ENCODE measurements at regions not wholly inside any gene's neighbourhood (a gene's known extent, or its start where the extent isn't known, plus 50 kb on each side); places are given as distances from the start of the nearest gene placed in this dataset.
A peak's percentile ranks its signal among the peaks of the same experiment; 100 is the strongest.

GRCh38 chrX:25523574-25524540 is 508.1 kb upstream of the ARX start:
- no peak overlapping the region for H3K4me2 ChIP-seq (ENCODE audit: low read length)
- no TSS peak for BruUV-seq (replicated peaks)
- POLR2A ChIA-PET: interaction anchor here (0.7 kb wide), 1 partner anchor 81 kb away, joined by 3 read pairs; no protein-coding TSS in a partner anchor

GRCh38 chrX:25527156-25527555 is 511.4 kb upstream of the ARX start:
- TF ChIP-seq EZH2phosphoT487 (IDR thresholded peaks at IDR 0.05; ENCODE audit: borderline replicate concordance, low read depth, low read length) (no peak), CTCF (conservative IDR thresholded peaks at IDR 0.05; ENCODE audit: low read length) (no peak)
- no peak overlapping the region for H2AFZ ChIP-seq (ENCODE audit: low read length)
- ChIA-PET CTCF (ENCODE audit: unreplicated experiment) (no interaction called here), POLR2A (no interaction called here)
- no peak for DNase-seq (ENCODE audit: low spot score)
- H3K79me2 ChIP-seq (ENCODE audit: insufficient read depth, low read depth, low read length): no peaks in the 10 kb centered on the region
- no TSS peak for BruUV-seq (replicated peaks)
- H3K4me1 ChIP-seq (ENCODE audit: insufficient read depth, low read length, poor library complexity, severe bottlenecking): no peaks in the 10 kb centered on the region
- no peaks in the 10 kb centered on the region for H4K20me1 ChIP-seq (ENCODE audit: insufficient read depth, low read length)
- no peak overlapping the region for H3K27ac ChIP-seq (ENCODE audit: low read depth, low read length, poor library complexity, severe bottlenecking)
- no peak overlapping the region for H3K4me3 ChIP-seq (ENCODE audit: low read depth, low read length, poor library complexity, severe bottlenecking)
- no peak overlapping the region for H3K4me2 ChIP-seq (ENCODE audit: low read length)
- no peaks in the 10 kb centered on the region for H3K9me2 ChIP-seq (ENCODE audit: insufficient read depth, low read length)
- intact Hi-C loops (cut with micrococcal nuclease; ENCODE audit: unreplicated experiment): no loop called here
- H3K36me3 ChIP-seq (ENCODE audit: insufficient read depth, low read length): no peaks in the 10 kb centered on the region
- no peaks in the 10 kb centered on the region for H3K9me3 ChIP-seq (ENCODE audit: low read length)

More at GRCh38 chrX:25523574-25524540, 508.1 kb upstream of the ARX start:
- Histone ChIP-seq H2AFZ (ENCODE audit: low read length) (no peak overlapping the region), H3K9me2 (ENCODE audit: insufficient read depth, low read length) (no peaks in the 10 kb centered on the region), H3K4me3 (ENCODE audit: low read depth, low read length, poor library complexity, severe bottlenecking) (no peak overlapping the region), H3K4me1 (ENCODE audit: insufficient read depth, low read length, poor library complexity, severe bottlenecking) (no peaks in the 10 kb centered on the region), H4K20me1 (ENCODE audit: insufficient read depth, low read length) (no peaks in the 10 kb centered on the region), H3K79me2 (ENCODE audit: insufficient read depth, low read depth, low read length) (no peaks in the 10 kb centered on the region), H3K36me3 (ENCODE audit: insufficient read depth, low read length) (no peaks in the 10 kb centered on the region), H3K9me3 (ENCODE audit: low read length) (no peaks in the 10 kb centered on the region), H3K27ac (ENCODE audit: low read depth, low read length, poor library complexity, severe bottlenecking) (no peak overlapping the region)
- intact Hi-C loops (cut with micrococcal nuclease; ENCODE audit: unreplicated experiment): no loop called here
- DNase-seq (ENCODE audit: low spot score): peak; percentile 1
- CTCF ChIA-PET (ENCODE audit: unreplicated experiment): no interaction called here
- no peak for TF ChIP-seq EZH2phosphoT487 (IDR thresholded peaks at IDR 0.05; ENCODE audit: borderline replicate concordance, low read depth, low read length)
- peak; percentile 54 for TF ChIP-seq CTCF (conservative IDR thresholded peaks at IDR 0.05; ENCODE audit: low read length)

GRCh38 chrX:25527596-25527995 is 511.8 kb upstream of the ARX start:
- H3K9me3 ChIP-seq (ENCODE audit: low read length): no peaks in the 10 kb centered on the region
- H3K4me3 ChIP-seq (ENCODE audit: low read depth, low read length, poor library complexity, severe bottlenecking): no peak overlapping the region
- CTCF ChIA-PET (ENCODE audit: unreplicated experiment): no interaction called here
- no peak overlapping the region for H2AFZ ChIP-seq (ENCODE audit: low read length)
- H3K9me2 ChIP-seq (ENCODE audit: insufficient read depth, low read length): no peaks in the 10 kb centered on the region
- no TSS peak for BruUV-seq (replicated peaks)
- DNase-seq (ENCODE audit: low spot score): no peak
- POLR2A ChIA-PET: interaction anchor here (0.6 kb wide), 2 partner anchors 34 to 438 kb away, joined by 3 to 7 read pairs; no protein-coding TSS in a partner anchor
- no peak overlapping the region for H3K4me2 ChIP-seq (ENCODE audit: low read length)
- TF ChIP-seq EZH2phosphoT487 (IDR thresholded peaks at IDR 0.05; ENCODE audit: borderline replicate concordance, low read depth, low read length): no peak
- TF ChIP-seq CTCF (conservative IDR thresholded peaks at IDR 0.05; ENCODE audit: low read length): no peak
- intact Hi-C loops (cut with micrococcal nuclease; ENCODE audit: unreplicated experiment): no loop called here
- H4K20me1 ChIP-seq (ENCODE audit: insufficient read depth, low read length): no peaks in the 10 kb centered on the region
- H3K79me2 ChIP-seq (ENCODE audit: insufficient read depth, low read depth, low read length): no peaks in the 10 kb centered on the region
- no peak overlapping the region for H3K27ac ChIP-seq (ENCODE audit: low read depth, low read length, poor library complexity, severe bottlenecking)
- H3K36me3 ChIP-seq (ENCODE audit: insufficient read depth, low read length): no peaks in the 10 kb centered on the region
- H3K4me1 ChIP-seq (ENCODE audit: insufficient read depth, low read length, poor library complexity, severe bottlenecking): no peaks in the 10 kb centered on the region
